ENCODE measurements at regions not wholly inside any gene's neighbourhood (a gene's known extent, or its start where the extent isn't known, plus 50 kb on each side); places are given as distances from the start of the nearest gene placed in this dataset.
"Not testable (repeated sequence)": the region's sequence is repeated elsewhere in the genome, so short reads cannot be mapped to it uniquely, and the experiment has no call there.

DNA sequence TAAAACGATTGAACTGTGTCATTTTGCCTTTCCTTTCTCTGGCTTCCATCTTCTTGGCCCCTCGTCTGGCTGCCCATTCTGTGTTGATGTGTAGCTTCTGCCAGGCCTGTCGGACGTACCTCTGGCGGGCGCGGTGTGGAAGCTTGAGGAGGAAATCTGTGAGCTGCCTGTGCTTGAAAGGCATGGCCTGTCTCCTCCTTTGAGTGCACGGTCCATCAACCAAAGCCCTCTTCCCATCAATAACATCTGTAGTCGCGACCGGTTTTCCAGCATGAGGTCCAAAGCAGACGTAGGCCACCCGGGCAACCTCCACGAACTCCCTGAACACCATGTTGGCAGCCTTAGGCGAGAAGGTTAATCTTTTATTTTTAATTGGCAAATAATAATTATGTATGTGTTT, 202.7 kb downstream of the CRLF2 start:
- DNase-seq: no peak

DNA sequence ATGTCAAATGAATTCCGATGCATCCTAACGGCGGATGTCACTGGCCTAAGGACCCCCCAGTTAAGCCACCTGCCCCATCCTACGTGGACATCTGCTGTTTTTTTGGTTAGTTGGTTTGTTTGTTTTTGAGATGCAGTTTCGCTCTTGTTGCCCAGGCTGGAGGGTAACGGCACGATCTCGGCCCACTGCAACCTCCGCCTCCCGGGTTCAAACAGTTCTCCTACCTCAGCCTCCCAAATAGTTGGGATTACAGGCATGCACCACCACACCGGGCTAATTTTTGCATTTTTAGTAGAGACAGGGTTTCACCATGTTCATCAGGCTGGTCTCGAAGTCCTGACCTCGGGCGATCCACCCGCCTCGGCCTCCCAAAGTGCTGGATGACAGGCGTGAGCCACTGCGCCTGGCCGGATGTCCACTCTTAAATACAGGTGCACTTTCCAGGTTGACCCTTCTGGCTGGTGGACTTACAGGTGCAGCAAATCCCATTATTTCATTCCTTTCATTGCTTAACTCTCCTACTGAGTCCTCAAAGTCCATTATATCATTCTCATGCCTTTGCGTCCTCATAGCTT, 206.2 kb downstream of the CRLF2 start:
- DNase-seq: no peak

DNA sequence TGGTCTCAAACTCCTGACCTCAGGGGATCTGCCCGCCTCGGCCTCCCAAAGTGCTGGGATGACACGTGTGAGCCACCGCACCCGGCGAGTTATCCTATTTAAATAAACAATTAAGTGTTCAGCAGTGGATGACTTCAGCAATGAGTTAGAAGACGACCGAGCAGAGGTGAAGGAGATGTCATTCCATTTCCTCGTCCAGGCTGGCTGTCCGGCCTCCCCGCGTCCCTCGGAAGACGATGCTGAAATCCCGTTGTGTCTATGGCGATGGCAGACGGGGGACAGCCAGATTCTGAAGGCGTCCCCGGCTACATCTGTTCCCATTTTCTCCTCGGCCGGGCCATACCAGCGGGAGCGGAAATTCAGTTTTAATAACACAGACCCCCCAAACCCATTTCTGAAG, 209.8 kb downstream of the CRLF2 start:
- no peak for DNase-seq

DNA sequence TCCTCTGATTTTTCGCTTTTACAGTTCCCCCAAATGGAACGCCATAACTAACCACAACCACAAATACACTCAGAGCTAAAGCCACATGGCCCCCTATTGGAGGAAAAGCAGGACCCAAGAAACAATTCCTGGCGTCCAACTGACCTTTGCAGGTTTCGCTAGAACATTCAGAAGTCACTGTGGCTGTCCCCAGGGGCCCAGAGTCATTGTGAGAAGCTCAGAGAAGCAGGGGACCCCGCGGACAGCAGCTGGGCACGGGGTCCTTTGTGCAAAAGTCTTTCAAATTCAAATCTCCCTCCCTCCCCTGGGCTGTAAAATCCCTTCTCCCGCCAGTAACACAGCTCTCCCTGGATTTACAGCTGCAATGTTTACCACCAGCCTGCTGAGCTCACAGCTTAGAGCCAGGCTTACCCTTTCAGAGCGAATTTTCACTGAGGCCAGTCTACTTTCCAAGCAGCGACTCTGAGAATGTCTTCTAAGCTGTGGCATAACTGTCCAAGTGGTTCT, 214.8 kb downstream of the CRLF2 start:
- DNase-seq: no peak

DNA sequence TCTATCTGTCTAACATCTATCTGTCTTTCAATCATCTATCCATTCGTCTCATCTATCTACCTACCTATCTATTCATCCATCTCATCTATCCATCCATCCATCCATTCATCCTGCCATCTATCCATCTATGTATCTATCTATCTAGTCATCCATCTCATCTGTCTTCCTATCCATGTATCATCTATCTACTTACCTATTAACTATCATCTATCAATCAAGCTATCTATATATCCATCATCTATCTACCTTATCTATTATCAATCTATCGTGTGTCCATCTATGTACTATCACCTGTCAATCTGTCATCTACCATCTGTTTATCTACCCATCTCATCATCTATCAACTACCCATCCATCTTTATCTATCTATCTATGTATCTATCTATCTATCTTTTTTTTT, 217.7 kb downstream of the CRLF2 start:
- DNase-seq: no peak

DNA sequence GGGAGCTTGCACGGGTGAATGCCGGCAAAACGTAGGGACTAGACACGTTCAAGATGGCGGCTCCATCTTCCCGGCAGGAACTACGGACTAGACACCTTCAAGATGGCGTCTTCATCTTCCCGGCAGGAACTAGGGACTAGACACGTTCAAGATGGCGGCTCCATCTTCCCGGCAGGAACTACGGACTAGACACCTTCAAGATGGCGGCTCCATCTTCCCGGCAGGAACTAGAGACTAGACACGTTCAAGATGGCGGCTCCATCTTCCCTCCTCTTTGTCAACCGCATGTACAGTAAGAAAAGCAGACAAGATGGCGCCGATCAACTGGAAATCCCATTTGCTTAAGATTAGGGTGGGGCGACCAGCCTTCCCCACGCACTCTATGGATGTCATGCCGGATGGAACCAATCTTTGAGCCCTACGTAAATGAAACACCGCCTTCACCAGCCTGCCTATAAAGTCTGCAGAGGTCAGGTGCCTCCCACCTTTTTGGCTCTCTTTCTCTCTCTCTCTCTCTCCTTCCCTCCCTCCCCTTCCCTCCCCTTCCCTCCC, 222.4 kb downstream of the CRLF2 start:
- DNase-seq: no peak

DNA sequence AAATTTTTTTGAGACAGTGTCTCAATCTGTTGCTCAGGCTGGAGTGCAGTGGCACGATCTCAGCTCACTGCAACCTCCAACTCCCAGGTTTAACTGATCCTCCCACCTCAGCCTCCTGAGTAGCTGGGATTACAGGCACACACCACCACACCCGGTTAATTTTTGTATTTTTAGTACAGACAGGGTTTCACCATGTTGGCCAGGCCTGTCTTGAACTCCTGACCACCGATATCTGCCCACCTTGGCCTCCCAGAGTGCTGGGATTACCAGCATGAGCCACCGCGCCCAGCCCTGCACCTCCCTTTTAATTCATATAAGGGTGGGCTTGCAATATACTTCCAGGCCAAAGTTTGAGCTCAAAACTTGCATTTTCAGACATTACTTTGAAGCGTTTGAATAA, 223.9 kb downstream of the CRLF2 start:
- not testable (repeated sequence) for DNase-seq

DNA sequence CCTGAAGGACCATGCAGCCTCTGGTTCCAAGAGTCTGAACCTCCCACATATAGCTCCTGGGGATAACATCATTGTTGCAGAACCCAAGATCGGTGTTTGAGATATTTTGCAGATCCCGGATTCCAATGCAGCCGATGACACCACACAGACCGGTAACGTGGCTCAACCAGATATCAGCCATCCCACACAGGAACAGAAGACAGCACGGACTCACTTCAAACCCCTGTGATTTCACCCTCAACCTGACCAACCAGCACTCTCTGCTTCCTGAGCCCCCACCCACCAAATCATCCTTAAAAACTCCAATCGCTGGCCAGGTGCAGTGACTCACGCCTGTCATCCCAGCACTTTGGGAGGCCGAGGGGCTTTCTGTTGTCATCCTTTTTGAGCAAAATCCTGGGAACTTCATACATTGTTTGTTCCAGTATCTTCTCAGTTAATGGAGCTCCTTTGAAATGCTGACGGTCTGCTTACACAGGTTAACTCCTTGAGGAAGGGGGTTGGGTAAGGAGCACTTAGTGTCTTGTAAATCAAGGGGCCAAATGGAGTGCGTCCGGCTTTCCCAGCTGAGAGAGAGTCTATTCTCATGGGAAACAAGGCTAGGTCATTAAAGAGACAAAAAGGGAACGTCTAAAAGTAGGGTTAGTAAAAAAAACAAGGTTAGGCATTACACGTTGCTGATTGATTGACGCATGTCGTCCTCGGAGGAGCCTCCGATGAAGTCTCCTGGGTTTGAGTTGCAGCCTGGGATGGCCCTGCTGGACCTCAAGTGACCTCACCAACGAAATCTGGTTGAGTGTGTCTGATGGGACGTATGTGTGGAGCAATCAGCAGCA, 230.4 kb downstream of the CRLF2 start:
- no peak for DNase-seq

DNA sequence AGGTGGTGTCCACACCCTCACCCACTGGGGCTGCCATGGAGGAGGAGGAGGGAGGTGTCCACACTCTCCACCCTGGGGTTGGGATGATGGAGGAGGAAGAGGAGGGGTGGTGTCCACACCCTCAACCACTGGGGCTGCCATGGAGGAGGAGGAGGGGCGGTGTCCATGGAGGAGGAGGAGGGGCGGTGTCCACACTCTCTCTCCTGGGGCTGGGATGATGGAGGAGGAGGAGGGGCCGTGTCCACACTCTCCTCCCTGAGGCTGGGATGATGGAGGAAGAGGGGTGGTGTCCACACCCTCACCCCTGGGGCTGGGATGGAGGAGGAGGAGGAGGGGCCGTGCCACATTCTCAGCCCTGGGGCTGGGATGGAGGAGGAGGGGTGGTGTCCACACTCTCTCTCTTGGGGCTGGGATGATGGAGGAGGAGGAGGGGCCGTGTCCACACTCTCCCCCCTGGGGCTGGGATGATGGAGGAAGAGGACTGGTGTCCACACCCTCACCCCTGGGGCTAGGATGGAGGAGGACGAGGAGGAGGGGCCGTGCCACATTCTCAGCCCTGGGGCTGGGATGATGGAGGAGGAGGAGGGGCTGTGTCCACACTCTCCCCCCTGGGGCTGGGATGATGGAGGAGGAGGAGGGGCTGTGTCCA, 231.7 kb downstream of the CRLF2 start:
- DNase-seq: no peak

DNA sequence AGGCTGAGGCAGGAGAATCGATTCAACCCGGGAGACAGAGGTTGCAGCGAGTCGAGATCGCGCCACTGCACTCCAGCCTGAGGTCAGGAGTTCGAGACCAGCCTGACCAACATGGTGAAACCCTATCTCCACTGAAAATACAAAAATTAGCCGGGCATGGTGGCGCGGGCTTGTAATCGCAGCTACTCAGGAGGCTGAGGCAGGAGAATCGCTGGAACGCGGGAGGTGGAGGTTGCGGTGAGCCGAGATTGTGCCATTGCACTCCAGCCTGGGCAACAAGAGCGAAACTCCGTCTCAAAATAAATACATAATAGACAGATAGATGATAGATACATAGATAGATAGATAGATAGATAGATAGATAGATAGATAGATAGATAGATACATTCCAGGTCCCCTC, 233.3 kb downstream of the CRLF2 start:
- not testable (repeated sequence) for DNase-seq

DNA sequence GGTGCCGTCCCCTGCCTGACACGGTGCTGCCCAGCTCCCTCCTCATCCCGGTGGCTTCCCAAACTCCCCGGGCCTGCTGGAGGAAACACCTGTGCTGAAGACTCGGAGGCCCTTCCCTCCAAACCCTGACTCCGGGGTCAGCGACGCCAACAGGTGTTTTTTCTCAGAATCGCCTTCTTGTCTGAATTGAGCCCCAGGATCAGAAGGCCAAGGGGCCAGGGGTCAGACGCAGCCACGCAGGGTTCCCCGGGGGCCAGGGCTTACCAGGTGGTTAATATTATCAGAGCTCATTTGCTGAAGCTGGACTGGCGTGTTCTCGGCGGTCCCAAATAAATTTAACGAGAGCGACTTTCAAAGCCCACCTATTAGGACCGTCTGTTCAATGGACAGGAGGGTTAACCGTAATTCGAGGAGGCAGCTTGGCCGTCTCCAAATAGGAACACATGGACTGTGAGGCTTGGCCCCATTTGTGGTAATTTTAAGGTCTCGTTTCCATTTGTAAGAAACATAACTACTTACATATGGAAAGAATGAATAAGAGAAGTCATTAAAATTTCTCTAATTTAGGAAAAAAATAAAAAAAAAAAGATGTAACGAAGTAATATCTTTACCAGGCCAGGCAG, 239.3 kb downstream of the CRLF2 start:
- no peak for DNase-seq

DNA sequence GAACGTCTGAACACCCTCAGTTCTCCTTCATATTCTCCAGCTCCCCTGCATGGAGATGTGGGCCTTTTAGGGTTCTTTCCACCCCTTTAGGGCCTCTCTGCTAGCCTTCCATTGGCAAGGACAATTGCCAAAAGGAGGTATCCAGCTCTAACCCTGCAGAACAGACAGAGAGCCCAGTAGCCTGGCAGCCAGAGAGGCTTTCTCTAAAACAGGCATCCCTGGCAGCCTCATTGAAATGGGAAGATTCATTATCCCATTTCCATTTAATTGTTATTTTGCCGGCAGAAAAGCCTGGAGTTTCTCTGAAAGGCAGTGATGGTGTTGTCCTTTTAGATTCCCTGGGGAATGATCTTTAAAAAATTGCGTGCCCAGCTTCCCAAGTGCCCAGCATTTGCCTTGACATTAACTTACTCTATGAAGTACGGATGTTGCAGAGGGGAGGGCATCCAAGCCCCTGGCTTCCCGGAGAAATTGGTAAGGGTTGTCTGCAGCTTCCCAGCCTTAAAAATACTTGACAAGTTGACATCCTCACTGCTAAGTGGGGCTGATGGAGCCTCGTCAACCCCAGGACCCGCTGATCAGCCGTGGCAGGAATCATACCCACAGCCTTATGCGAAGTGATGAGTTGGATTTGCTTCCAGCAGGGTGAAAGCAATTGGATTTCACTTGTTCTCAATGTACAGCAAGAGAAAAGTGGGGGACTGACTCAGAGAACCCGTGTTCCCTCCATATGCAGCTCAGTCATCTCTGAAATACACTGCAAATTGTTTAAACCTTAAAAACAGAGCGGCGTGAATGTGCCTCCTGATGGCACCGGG, 244.1 kb downstream of the CRLF2 start:
- DNase-seq: no peak

DNA sequence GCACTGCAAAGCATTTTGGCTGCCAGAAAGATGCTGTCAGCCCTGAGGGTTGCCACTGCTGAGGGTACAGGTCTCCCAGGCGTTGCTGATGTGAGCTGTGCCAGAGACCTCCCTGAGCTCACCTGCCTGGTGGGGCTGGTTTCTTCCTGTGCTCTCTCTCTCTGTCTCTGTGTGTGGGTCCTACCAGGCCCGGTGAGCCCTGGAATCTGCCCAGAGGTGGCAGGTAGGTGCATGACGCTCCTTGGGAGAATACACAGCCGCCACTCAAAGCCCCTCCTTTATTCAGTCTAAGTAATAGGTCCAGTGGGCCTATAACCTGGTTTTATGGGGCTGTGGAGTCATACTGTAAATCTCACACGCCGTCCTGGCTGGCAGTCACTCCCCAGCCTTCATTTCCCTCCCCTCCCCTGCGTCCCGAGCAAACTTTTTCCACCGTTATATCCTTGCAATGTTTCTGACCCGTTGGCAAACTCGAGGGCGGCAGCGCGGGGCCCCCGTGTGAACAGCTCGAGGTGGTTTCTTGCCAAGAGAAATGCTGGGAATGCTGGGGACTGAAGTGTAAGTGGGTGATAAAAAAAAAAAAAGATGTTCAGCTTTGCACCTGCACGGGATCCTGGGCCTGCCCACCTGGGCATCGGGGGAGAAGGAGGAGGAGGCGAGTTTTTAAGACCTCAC, 245.9 kb downstream of the CRLF2 start:
- DNase-seq: no peak

DNA sequence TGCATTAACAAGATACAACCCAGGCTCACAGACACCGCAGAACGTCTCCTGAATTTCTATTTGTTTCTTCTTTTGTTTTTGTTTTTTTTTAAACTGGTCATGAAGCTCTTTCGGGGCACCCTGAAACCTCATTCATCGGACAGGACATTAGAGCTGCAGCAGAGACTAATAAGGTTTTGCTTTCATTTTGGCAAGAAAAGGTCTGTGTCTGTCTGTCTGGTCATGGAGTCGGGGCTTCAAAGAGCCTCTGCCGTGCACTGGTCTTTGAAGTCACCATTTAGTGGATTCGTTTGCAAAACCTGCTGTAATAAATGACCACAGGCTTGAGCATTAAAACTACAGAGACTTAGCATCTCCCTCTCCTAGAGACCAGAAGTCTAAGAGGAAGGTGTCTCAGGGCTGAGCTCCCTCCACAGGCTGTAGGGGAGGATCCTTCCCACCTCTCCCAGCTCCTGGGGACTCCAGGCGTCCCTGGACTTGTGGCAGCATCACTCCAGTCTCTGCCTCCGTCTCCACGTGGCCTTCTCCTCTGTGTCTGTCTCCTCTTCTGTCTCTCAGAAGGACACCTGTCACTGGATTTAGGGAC, 247.5 kb downstream of the CRLF2 start:
- DNase-seq: no peak

DNA sequence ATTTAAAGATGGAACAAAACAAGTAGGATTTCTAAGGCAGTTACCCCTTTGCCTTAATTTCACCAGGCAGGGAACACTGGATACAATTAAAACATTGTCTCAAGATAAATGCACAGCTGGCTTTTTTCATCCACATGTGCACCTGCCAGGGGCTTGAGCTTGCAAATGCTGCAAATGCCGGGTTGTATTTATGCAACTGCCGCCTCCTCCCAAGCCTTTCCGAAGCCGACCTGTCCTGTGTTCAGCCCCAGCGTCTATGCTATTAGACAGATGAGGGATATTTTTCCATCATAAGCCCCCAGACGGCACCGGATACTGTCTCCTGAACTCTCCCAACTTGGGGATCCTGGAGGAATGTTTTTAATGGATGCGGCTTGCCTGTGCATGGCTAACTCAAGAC, 251.6 kb downstream of the CRLF2 start:
- no peak for DNase-seq

DNA sequence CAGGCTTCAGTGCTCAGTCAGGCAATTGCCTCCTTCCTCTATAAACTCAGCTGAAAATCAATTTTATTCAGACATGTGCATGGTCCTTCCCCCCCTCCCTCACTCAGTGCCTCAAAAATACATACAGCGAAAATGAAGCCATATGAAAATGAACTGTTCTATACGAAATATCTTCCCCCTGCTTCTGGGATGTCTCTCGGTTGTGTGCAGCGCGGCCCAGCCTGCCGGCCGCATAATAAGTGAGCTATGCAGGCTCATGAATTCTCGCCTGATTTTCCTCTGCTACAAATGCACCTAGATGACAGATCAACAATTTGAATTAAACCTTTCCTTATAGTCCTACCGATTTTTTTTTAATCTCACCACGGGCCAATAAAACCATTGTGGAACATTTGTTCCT, 252.9 kb downstream of the CRLF2 start:
- DNase-seq: no peak

DNA sequence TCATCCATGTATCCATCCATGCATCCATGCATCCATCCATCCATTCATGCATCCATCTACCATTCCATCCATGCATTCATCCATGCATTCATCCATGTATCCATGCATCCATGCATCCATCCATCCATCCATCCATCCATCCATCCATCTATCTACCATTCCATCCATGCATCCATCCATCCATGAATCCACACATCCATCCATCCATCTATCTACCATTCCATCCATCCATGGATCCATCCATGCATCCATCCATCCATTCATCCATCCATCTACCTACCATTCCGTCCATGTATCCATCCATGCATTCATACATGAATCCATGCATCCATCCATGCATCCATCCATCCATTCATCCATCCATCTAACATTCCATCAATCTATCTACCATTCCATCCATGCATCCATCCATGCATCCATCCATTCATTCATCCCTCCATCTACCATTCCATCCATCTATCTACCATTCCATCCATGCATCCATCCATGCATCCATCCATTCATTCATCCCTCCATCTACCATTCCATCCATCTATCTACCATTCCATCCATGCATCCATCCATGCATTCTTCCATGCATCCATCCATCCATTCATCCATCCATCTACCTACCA, 257.2 kb downstream of the CRLF2 start:
- DNase-seq: not testable (repeated sequence)

DNA sequence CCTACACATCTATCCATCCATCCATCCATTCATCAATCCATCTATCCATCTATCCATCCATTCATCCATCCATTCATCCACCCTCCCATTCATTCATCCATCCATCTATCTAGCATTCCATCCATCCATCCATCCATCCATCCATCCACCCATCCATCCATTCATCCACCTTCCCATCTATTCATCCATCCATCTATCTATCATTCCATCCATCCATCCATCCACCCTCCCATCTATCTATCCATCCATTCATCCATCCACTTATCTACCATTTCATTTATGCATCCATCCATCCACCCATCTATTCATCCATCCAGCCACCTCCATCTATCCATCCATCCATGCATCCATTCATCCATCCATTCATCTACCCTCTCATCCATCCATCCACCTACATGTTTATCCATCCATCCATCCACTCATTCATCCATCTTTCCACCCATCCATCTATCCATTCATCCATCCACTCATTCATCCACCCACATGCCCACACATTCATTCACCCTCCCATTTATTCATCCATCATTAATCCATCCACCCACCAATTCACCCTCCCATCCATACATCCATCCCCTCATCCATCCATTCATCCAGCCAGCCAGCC, 258.5 kb downstream of the CRLF2 start:
- no peak for DNase-seq

DNA sequence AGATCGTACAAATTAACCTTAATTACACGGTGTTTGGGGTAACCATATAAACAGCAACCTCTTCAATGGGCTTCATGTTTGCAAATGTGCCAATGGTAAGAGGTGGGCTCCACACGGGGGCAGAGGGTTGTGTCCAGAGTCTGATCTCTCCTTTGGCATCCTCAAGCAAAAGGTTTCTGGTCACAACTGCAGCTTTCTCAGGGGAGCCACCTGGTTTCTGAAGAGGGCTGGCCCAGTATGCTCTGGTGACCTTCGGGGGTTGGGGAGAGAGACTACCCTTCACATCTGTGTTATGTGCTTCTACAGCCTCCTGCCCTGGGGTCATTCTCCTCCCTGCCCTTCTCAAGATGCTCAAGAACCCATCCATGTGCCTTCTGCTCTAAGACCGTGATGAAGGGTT, 259.6 kb downstream of the CRLF2 start:
- no peak for DNase-seq

DNA sequence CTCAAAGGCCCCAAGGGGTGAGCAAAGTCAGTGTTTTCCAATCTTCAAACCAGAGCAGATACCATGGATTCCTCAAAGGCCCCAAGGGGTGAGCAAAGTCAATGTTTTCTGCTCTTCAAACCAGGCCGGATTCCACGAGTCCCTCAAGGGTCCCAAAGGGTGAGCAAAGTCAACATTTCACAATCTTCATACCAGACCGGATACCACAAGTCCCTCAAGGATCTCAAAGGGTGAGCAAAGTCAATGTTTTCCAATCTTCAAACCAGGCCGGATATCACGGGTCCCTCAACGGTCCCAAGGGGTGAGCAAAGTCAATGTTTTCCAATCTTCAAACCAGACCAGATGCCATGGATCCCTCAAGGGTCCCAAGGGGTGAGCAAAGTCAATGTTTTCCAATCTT, 265.2 kb downstream of the CRLF2 start:
- DNase-seq: not testable (repeated sequence)

Measured in NCI-H226 (cell line).